ENCODE measurements at regions not wholly inside any gene's neighbourhood (a gene's known extent, or its start where the extent isn't known, plus 50 kb on each side); places are given as distances from the start of the nearest gene placed in this dataset.

GRCh38 chr11:98107736-98108135 lies 913.0 kb upstream of the CNTN5 start (continued):
- no peak for TF ChIP-seq ZBTB33 (IDR thresholded peaks at IDR 0.05; ENCODE audit: borderline replicate concordance, low read depth)
- no peak for TF ChIP-seq SIN3A (IDR thresholded peaks at IDR 0.05; ENCODE audit: borderline replicate concordance, low read depth, low read length)
- no peak for TF ChIP-seq NFIC (IDR thresholded peaks at IDR 0.05; ENCODE audit: borderline replicate concordance)
- TF ChIP-seq PBX3 (IDR thresholded peaks at IDR 0.05) = no peak
- TF ChIP-seq RCOR1 (IDR thresholded peaks at IDR 0.05; ENCODE audit: low read length) = no peak
- TF ChIP-seq RXRA (IDR thresholded peaks at IDR 0.05; ENCODE audit: borderline replicate concordance, low read depth) = no peak

- Histone ChIP-seq H3K79me2 (ENCODE audit: insufficient read depth) (no peaks in the 10 kb centered on the region), H3K9me2 (0 out of 2 replicates have a peak, but pooled peaks cover 3% of the 10 kb centered on the region), H3K9me3 (no peaks in the 10 kb centered on the region), H3K9ac (no peak overlapping the region), H3K36me3 (replicated peaks in 1 of 2; ENCODE audit: control insufficient read depth in 1 of 2, insufficient read depth in 2 of 2, low read length in 1 of 2) (no peaks in the 10 kb centered on the region), H3K4me2 (no peak overlapping the region), H4K20me1 (ENCODE audit: insufficient read depth) (no peaks in the 10 kb centered on the region), H3F3A (replicated peaks; ENCODE audit: insufficient read depth) (no peaks in the 10 kb centered on the region), H2AFZ (ENCODE audit: low read depth) (no peak overlapping the region), H3K4me1 (ENCODE audit: control insufficient read depth in 1 of 2, insufficient read depth in 2 of 2, low read depth in 1 of 2, low read length in 1 of 2) (no peaks in the 10 kb centered on the region; a peak in 1 of 4 replicates), H3K4me3 (ENCODE audit: low read depth in 2 of 2, low read length in 1 of 2) (no peak overlapping the region), H3K27ac (ENCODE audit: low read depth in 2 of 2, low read length in 1 of 2) (no peak overlapping the region), H3K27me3 (ENCODE audit: insufficient read depth) (no peaks in the 10 kb centered on the region)
- CTCF ChIA-PET = no interaction called here
- TF ChIP-seq MXI1 (IDR thresholded peaks at IDR 0.05; ENCODE audit: low read depth, low read length) (no peak), TCF12 (IDR thresholded peaks at IDR 0.05) (no peak), ZBTB33 (IDR thresholded peaks at IDR 0.05; ENCODE audit: borderline replicate concordance, low read depth) (no peak), USF1 (IDR thresholded peaks at IDR 0.05; ENCODE audit: borderline replicate concordance, low read depth) (no peak), CHD2 (IDR thresholded peaks at IDR 0.05; ENCODE audit: low read length, partially characterized antibody) (no peak), GABPA (IDR thresholded peaks at IDR 0.05; ENCODE audit: low read depth) (no peak), SMC3 (IDR thresholded peaks at IDR 0.05; ENCODE audit: low read depth, low read length) (no peak), ELF1 (IDR thresholded peaks at IDR 0.05) (no peak), RXRA (IDR thresholded peaks at IDR 0.05; ENCODE audit: borderline replicate concordance, low read depth) (no peak), EP300 (IDR thresholded peaks at IDR 0.05; ENCODE audit: borderline replicate concordance in 1 of 2, low read depth in 1 of 2, low read length in 1 of 2) (no peak), USF2 (IDR thresholded peaks at IDR 0.05; ENCODE audit: borderline replicate concordance, low read depth, low read length) (no peak), YY1 (IDR thresholded peaks at IDR 0.05; ENCODE audit: low read depth) (no peak), MAX (IDR thresholded peaks at IDR 0.05; ENCODE audit: low read depth) (no peak)
- TF ChIP-seq, protein P1, sequence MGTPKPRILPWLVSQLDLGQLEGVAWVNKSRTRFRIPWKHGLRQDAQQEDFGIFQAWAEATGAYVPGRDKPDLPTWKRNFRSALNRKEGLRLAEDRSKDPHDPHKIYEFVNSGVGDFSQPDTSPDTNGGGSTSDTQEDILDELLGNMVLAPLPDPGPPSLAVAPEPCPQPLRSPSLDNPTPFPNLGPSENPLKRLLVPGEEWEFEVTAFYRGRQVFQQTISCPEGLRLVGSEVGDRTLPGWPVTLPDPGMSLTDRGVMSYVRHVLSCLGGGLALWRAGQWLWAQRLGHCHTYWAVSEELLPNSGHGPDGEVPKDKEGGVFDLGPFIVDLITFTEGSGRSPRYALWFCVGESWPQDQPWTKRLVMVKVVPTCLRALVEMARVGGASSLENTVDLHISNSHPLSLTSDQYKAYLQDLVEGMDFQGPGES (IDR thresholded peaks at IDR 0.05; ENCODE audit: low read depth, low read length) = no peak
- no peak for DNase-seq
- POLR2A ChIA-PET = no interaction called here
- 68% methylated on average over 5 of the region's 5 CpGs for WGBS (ENCODE audit: low lambda C conversion rate)
Observed at GRCh38 chr11:98110030-98110429, 910.7 kb upstream of the CNTN5 start.

Measured in SK-N-SH (cell line).